ENCODE measurements at regions not wholly inside any gene's neighbourhood (a gene's known extent, or its start where the extent isn't known, plus 50 kb on each side); places are given as distances from the start of the nearest gene placed in this dataset.

- Mint-ChIP-seq H3K36me3 (no peaks in the 10 kb centered on the region), H3K27me3 (ENCODE audit: low read depth) (no peaks in the 10 kb centered on the region), H3K4me3 (no peak overlapping the region), H3K4me1 (peaks cover 5% of the 10 kb centered on the region; the same call in 1 of the 2 replicates), H3K9me3 (no peaks in the 10 kb centered on the region), H3K27ac (no peak overlapping the region)
- TF ChIP-seq ZNF317 (CRISPR knock-in tag; IDR thresholded peaks at IDR 0.05; ENCODE audit: borderline replicate concordance, low read depth): no peak
- TF ChIP-seq ATF1 (CRISPR knock-in tag; IDR thresholded peaks at IDR 0.05): no peak
- no peak for TF ChIP-seq GRHL2 (CRISPR knock-in tag; IDR thresholded peaks at IDR 0.05; ENCODE audit: insufficient replicate concordance, severe bottlenecking)
- TF ChIP-seq, protein P1, sequence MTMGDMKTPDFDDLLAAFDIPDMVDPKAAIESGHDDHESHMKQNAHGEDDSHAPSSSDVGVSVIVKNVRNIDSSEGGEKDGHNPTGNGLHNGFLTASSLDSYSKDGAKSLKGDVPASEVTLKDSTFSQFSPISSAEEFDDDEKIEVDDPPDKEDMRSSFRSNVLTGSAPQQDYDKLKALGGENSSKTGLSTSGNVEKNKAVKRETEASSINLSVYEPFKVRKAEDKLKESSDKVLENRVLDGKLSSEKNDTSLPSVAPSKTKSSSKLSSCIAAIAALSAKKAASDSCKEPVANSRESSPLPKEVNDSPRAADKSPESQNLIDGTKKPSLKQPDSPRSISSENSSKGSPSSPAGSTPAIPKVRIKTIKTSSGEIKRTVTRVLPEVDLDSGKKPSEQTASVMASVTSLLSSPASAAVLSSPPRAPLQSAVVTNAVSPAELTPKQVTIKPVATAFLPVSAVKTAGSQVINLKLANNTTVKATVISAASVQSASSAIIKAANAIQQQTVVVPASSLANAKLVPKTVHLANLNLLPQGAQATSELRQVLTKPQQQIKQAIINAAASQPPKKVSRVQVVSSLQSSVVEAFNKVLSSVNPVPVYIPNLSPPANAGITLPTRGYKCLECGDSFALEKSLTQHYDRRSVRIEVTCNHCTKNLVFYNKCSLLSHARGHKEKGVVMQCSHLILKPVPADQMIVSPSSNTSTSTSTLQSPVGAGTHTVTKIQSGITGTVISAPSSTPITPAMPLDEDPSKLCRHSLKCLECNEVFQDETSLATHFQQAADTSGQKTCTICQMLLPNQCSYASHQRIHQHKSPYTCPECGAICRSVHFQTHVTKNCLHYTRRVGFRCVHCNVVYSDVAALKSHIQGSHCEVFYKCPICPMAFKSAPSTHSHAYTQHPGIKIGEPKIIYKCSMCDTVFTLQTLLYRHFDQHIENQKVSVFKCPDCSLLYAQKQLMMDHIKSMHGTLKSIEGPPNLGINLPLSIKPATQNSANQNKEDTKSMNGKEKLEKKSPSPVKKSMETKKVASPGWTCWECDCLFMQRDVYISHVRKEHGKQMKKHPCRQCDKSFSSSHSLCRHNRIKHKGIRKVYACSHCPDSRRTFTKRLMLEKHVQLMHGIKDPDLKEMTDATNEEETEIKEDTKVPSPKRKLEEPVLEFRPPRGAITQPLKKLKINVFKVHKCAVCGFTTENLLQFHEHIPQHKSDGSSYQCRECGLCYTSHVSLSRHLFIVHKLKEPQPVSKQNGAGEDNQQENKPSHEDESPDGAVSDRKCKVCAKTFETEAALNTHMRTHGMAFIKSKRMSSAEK (CRISPR knock-in tag; IDR thresholded peaks at IDR 0.05; ENCODE audit: borderline replicate concordance): no peak
- no peak for TF ChIP-seq SOX15 (CRISPR knock-in tag; IDR thresholded peaks at IDR 0.05)
- TF ChIP-seq, protein P2, sequence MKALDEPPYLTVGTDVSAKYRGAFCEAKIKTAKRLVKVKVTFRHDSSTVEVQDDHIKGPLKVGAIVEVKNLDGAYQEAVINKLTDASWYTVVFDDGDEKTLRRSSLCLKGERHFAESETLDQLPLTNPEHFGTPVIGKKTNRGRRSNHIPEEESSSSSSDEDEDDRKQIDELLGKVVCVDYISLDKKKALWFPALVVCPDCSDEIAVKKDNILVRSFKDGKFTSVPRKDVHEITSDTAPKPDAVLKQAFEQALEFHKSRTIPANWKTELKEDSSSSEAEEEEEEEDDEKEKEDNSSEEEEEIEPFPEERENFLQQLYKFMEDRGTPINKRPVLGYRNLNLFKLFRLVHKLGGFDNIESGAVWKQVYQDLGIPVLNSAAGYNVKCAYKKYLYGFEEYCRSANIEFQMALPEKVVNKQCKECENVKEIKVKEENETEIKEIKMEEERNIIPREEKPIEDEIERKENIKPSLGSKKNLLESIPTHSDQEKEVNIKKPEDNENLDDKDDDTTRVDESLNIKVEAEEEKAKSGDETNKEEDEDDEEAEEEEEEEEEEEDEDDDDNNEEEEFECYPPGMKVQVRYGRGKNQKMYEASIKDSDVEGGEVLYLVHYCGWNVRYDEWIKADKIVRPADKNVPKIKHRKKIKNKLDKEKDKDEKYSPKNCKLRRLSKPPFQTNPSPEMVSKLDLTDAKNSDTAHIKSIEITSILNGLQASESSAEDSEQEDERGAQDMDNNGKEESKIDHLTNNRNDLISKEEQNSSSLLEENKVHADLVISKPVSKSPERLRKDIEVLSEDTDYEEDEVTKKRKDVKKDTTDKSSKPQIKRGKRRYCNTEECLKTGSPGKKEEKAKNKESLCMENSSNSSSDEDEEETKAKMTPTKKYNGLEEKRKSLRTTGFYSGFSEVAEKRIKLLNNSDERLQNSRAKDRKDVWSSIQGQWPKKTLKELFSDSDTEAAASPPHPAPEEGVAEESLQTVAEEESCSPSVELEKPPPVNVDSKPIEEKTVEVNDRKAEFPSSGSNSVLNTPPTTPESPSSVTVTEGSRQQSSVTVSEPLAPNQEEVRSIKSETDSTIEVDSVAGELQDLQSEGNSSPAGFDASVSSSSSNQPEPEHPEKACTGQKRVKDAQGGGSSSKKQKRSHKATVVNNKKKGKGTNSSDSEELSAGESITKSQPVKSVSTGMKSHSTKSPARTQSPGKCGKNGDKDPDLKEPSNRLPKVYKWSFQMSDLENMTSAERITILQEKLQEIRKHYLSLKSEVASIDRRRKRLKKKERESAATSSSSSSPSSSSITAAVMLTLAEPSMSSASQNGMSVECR (CRISPR knock-in tag; IDR thresholded peaks at IDR 0.05; ENCODE audit: borderline replicate concordance): no peak
- TF ChIP-seq, protein P3, sequence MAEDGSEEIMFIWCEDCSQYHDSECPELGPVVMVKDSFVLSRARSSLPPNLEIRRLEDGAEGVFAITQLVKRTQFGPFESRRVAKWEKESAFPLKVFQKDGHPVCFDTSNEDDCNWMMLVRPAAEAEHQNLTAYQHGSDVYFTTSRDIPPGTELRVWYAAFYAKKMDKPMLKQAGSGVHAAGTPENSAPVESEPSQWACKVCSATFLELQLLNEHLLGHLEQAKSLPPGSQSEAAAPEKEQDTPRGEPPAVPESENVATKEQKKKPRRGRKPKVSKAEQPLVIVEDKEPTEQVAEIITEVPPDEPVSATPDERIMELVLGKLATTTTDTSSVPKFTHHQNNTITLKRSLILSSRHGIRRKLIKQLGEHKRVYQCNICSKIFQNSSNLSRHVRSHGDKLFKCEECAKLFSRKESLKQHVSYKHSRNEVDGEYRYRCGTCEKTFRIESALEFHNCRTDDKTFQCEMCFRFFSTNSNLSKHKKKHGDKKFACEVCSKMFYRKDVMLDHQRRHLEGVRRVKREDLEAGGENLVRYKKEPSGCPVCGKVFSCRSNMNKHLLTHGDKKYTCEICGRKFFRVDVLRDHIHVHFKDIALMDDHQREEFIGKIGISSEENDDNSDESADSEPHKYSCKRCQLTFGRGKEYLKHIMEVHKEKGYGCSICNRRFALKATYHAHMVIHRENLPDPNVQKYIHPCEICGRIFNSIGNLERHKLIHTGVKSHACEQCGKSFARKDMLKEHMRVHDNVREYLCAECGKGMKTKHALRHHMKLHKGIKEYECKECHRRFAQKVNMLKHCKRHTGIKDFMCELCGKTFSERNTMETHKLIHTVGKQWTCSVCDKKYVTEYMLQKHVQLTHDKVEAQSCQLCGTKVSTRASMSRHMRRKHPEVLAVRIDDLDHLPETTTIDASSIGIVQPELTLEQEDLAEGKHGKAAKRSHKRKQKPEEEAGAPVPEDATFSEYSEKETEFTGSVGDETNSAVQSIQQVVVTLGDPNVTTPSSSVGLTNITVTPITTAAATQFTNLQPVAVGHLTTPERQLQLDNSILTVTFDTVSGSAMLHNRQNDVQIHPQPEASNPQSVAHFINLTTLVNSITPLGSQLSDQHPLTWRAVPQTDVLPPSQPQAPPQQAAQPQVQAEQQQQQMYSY (CRISPR knock-in tag; IDR thresholded peaks at IDR 0.05): no peak
- TF ChIP-seq OVOL2 (CRISPR knock-in tag; IDR thresholded peaks at IDR 0.05; ENCODE audit: borderline replicate concordance): no peak
- TF ChIP-seq CREB1 (CRISPR knock-in tag; IDR thresholded peaks at IDR 0.05): no peak
- no peak for TF ChIP-seq USF1 (CRISPR knock-in tag; IDR thresholded peaks at IDR 0.05)
- no peak for TF ChIP-seq ZNF281 (CRISPR knock-in tag; IDR thresholded peaks at IDR 0.05)
- no peak for TF ChIP-seq SMAD4 (CRISPR knock-in tag; IDR thresholded peaks at IDR 0.05)
- TF ChIP-seq HMGA2 (CRISPR knock-in tag; IDR thresholded peaks at IDR 0.05): no peak
- no peak for TF ChIP-seq FOXK1 (CRISPR knock-in tag; IDR thresholded peaks at IDR 0.05)
- no peak for TF ChIP-seq EMX1 (CRISPR knock-in tag; IDR thresholded peaks at IDR 0.05)
- TF ChIP-seq, protein P4, sequence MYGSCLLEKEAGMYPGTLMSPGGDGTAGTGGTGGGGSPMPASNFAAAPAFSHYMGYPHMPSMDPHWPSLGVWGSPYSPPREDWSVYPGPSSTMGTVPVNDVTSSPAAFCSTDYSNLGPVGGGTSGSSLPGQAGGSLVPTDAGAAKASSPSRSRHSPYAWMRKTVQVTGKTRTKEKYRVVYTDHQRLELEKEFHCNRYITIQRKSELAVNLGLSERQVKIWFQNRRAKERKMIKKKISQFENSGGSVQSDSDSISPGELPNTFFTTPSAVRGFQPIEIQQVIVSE (CRISPR knock-in tag; IDR thresholded peaks at IDR 0.05; ENCODE audit: borderline replicate concordance): no peak
- TF ChIP-seq RORB (CRISPR knock-in tag; IDR thresholded peaks at IDR 0.05): no peak
- DNase-seq (ENCODE audit: low spot score) (no peak), ATAC-seq (no peak)
- ChIA-PET CTCF (no interaction called here), POLR2A (no interaction called here)
Observed at GRCh38 chr9:17988489-17988888, 409.6 kb downstream of the SH3GL2 start.

Data from WTC11 (cell line).